DMS53 treated with DMSO at 0.1 percent for 48 hours (cell line): ENCODE measurements at regions not wholly inside any gene's neighbourhood (a gene's known extent, or its start where the extent isn't known, plus 50 kb on each side); places are given as distances from the start of the nearest gene placed in this dataset.
A peak's percentile ranks its signal among the peaks of the same experiment; 100 is the strongest.
"Not testable (repeated sequence)": the region's sequence is repeated elsewhere in the genome, so short reads cannot be mapped to it uniquely, and the experiment has no call there.

Experiments used
- DNase-seq: peaks from one replicate; lab custom pipeline; 2025; ENCODE audit not compliant: unreplicated experiment; lab: John Stamatoyannopoulos, UW

GRCh38 chr6:23841116-23841515 is 284.9 kb upstream of the NRSN1 start:
- no peak for DNase-seq

GRCh38 chr6:23842760-23843159 is 283.3 kb upstream of the NRSN1 start:
- DNase-seq: no peak

GRCh38 chr6:23851522-23851921 is 274.5 kb upstream of the NRSN1 start:
- no peak for DNase-seq

- DNase-seq: not testable (repeated sequence)
These were observed 272.4 kb upstream of the NRSN1 start for GRCh38 chr6:23853566-23854133.

GRCh38 chr6:23854154-23854553 is 271.9 kb upstream of the NRSN1 start:
- DNase-seq: not testable (repeated sequence)

- no peak for DNase-seq
These were observed 270.4 kb upstream of the NRSN1 start for GRCh38 chr6:23855497-23856116.

GRCh38 chr6:23870496-23870895 is 255.5 kb upstream of the NRSN1 start:
- DNase-seq: no peak

GRCh38 chr6:23873161-23873560 is 252.9 kb upstream of the NRSN1 start:
- DNase-seq: no peak

- DNase-seq: no peak
These were observed 251.0 kb upstream of the NRSN1 start for GRCh38 chr6:23875006-23875405.

- DNase-seq: no peak
These were observed 246.2 kb upstream of the NRSN1 start for GRCh38 chr6:23879816-23880215.

- no peak for DNase-seq
These were observed 235.3 kb upstream of the NRSN1 start for GRCh38 chr6:23890543-23891227.

GRCh38 chr6:23905133-23905815 is 220.7 kb upstream of the NRSN1 start:
- no peak for DNase-seq

- DNase-seq: no peak
These were observed 215.6 kb upstream of the NRSN1 start for GRCh38 chr6:23910420-23910819.

GRCh38 chr6:23927935-23928334 is 198.1 kb upstream of the NRSN1 start:
- DNase-seq: no peak

- peak; percentile 13 for DNase-seq
These were observed 196.8 kb upstream of the NRSN1 start for GRCh38 chr6:23929201-23929600.

GRCh38 chr6:23940466-23940865 is 185.5 kb upstream of the NRSN1 start:
- DNase-seq: no peak

GRCh38 chr6:23951691-23952090 is 174.3 kb upstream of the NRSN1 start:
- no peak for DNase-seq

GRCh38 chr6:23952245-23952644 is 173.8 kb upstream of the NRSN1 start:
- no peak for DNase-seq

- peak; percentile 3 for DNase-seq
These were observed 172.0 kb upstream of the NRSN1 start for GRCh38 chr6:23953976-23954375.

GRCh38 chr6:23957017-23957416 is 169.0 kb upstream of the NRSN1 start:
- no peak for DNase-seq

GRCh38 chr6:23964865-23965264 is 161.2 kb upstream of the NRSN1 start:
- DNase-seq: no peak

GRCh38 chr6:23969344-23969743 is 156.7 kb upstream of the NRSN1 start:
- DNase-seq: no peak
